Mucosa of rectum (tissue), 2 donors: ENCODE measurements at regions not wholly inside any gene's neighbourhood (a gene's known extent, or its start where the extent isn't known, plus 50 kb on each side); places are given as distances from the start of the nearest gene placed in this dataset.

Source experiments
- H3K27ac ChIP-seq, 2 donors: one replicate each; pipeline ENCODE4 v1.7.0; 2013; ENCODE audit warnings: inconsistent platforms in 2 of 2, low read depth in 2 of 2, low read length in 2 of 2
- H3K27me3 ChIP-seq, 2 donors: one replicate each; pipeline ENCODE4 v1.7.0; 2013; ENCODE audit warnings: low read length in 2 of 2; ENCODE audit not compliant: control insufficient read depth in 2 of 2, insufficient read depth in 2 of 2
- H3K36me3 ChIP-seq, 2 donors: one replicate each; pipeline ENCODE4 v1.7.0; 2013; ENCODE audit warnings: low read length in 2 of 2; ENCODE audit not compliant: control insufficient read depth in 2 of 2, insufficient read depth in 2 of 2
- H3K4me1 ChIP-seq, 2 donors: one replicate each; pipeline ENCODE4 v1.7.0; 2013; ENCODE audit warnings: low read length in 2 of 2, mild to moderate bottlenecking in 1 of 2; ENCODE audit not compliant: control insufficient read depth in 2 of 2, insufficient read depth in 2 of 2
- H3K4me3 ChIP-seq, 2 donors: one replicate each; pipeline ENCODE4 v1.7.0; 2013; ENCODE audit warnings: low read length in 2 of 2
- H3K9ac ChIP-seq, 2 donors: one replicate each; pipeline ENCODE4 v1.7.0; 2013; ENCODE audit warnings: low read length in 2 of 2, low read depth in 1 of 2, mild to moderate bottlenecking in 1 of 2
- H3K9me3 ChIP-seq, 2 donors: one replicate each; pipeline ENCODE4 v1.7.0; 2013; ENCODE audit warnings: low read length in 2 of 2; ENCODE audit not compliant: control insufficient read depth in 2 of 2
- donor health status: healthy.
- donor health status: Normal muscosa, but diverticular disease.

DNA sequence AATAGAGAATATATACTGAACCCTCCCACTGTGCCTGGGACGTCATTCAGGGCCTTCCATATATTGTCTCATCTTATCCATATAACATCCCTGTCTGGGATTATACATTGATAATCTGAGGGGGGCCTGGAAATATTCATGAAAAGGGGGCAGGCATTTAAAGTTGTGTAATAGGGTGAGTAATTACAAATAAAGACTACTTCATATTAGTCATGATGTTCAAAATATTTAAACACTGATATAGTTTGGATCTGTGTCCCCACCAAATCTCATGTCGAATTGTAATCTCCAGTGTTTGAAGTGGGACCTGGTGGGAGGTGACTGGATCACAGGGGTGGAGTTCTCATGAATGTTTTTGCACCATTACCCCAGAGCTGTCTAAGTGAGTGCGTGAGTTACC is 97.8 kb downstream of the AQP9 start:
- Histone ChIP-seq H3K27me3 (peaks cover 0 to 3% of the 10 kb centered on the region in 2 donors), H3K36me3 (no peaks in the 10 kb centered on the region), H3K27ac (no peak overlapping the region), H3K9me3 (no peaks in the 10 kb centered on the region), H3K4me3 (no peak overlapping the region), H3K9ac (no peak overlapping the region), H3K4me1 (no peaks in the 10 kb centered on the region)

DNA sequence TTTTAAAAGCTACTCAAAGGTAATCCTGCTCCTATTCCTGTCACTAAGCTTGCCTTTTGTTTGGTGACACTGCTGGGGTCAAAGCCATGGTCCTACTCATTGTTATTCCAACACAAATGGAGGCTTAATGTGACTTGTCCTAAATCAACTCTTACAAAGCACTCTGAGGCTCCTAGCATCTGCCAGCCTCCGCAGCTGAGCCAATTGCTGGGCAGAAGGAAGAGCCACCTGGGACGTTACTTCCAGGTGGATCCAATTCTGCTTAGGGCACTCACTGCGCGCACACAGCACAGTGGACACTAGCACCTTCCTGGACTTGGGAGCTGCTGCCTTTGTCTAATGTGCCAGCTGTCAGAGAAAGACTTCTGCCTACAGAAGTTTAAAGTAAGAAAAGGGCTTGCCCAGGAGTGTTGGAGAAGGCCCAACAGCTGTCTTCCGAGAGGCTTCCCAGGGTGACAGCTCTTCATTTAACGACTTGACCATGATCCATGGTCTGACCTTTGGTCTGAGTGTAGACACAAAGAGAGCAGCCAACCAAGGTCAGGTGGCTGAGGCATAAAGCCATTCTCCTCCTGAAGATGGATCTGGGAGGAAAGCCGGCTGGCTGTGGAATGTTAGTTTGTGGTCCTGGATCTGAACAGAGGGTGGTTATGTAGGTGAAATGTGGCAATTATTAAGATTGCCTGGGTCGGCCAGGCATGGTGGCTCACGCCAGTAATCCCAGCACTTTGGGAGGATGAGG is 102.2 kb downstream of the AQP9 start:
- H3K36me3 ChIP-seq = no peaks in the 10 kb centered on the region
- H3K4me1 ChIP-seq = no peaks in the 10 kb centered on the region
- H3K9me3 ChIP-seq = no peaks in the 10 kb centered on the region
- no peak overlapping the region for H3K4me3 ChIP-seq
- no peaks in the 10 kb centered on the region for H3K27me3 ChIP-seq
- no peak overlapping the region for H3K27ac ChIP-seq
- no peak overlapping the region for H3K9ac ChIP-seq

DNA sequence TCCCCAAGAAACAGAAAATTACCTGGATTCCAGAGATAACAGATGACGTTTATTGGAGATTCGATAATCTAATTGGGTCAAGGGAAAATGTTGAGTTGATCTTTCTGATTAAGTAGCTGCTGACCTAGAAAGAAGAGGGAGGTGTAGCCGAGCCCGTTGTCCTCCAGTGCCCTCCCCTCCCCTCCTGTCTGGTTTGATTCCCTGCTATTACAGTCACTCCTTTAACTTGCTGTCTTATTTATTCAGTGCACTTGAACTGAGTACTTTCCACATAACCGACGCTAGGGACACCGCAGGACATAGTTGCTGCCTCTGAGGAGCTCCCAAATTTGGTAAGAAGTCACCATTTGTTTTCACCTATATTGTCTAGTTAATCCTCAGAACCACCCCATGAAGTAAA is 103.7 kb downstream of the AQP9 start:
- Histone ChIP-seq H3K27me3 (no peaks in the 10 kb centered on the region), H3K36me3 (no peaks in the 10 kb centered on the region), H3K9ac (no peak overlapping the region), H3K4me3 (no peak overlapping the region), H3K9me3 (no peaks in the 10 kb centered on the region), H3K4me1 (no peaks in the 10 kb centered on the region), H3K27ac (no peak overlapping the region)

DNA sequence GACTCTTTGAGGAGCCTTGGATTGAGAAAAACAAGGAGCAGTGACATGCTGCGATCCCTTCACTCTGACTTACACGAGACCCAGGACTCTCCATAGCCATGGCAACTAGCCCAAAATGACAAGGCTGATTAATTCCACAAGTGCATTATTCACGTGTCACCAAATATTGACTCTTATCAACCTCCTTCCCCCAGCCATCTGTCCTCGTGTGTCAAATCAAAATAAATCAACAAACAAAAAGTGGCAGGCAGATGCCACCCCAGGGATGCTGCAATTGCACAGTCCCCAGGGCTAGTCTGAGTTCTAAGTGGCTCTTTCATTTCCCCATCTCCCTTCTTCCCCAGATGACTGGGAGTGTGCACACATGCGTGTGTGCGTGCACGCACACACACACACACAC is 104.9 kb downstream of the AQP9 start:
- Histone ChIP-seq H3K36me3 (no peaks in the 10 kb centered on the region), H3K27ac (no peak overlapping the region), H3K27me3 (no peaks in the 10 kb centered on the region), H3K4me3 (no peak overlapping the region), H3K9me3 (no peaks in the 10 kb centered on the region), H3K4me1 (no peaks in the 10 kb centered on the region), H3K9ac (no peak overlapping the region)

DNA sequence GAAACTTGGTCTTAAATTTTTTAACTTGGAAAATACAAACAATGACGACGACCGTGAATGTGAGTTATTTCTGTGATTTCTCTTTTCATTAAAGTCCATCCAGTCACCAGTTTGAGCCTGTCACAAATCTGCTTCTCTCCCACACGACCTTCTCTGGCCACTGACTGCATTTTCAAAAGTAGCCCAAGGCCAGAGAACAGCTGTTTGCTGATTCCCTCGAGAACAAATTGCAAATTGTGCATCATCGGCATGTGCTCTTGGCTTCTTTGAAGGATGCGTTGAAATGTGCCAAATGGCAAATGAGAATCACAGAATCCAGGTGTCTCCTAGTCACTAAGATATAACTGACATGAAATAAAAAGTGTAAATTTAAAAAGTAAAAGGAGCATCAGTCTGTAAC is 106.4 kb downstream of the AQP9 start:
- no peaks in the 10 kb centered on the region for H3K4me1 ChIP-seq
- H3K27ac ChIP-seq = no peak overlapping the region
- H3K9ac ChIP-seq = no peak overlapping the region
- no peak overlapping the region for H3K4me3 ChIP-seq
- no peaks in the 10 kb centered on the region for H3K9me3 ChIP-seq
- no peaks in the 10 kb centered on the region for H3K36me3 ChIP-seq
- no peaks in the 10 kb centered on the region for H3K27me3 ChIP-seq

DNA sequence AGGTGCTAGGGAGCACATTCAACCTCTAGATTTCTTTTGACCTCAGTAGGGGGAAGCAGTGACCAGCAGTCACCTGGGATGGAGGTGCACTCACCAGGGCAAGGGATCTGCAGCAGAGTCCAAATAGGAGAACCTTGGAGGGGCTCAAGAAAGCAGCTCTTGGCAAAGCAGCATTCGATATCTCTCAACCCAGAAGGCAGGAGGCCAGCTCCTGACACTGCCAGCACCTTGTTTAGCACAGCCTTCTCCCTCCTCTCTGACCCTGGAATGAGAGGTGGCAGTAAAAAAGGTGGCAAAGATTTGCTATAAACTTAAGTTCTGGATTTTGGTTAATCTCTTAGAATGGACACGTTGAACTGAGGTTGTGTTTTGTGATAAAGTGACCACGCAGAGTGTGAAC is 107.9 kb downstream of the AQP9 start:
- H3K27ac ChIP-seq = no peak overlapping the region
- H3K4me3 ChIP-seq = no peak overlapping the region
- no peaks in the 10 kb centered on the region for H3K36me3 ChIP-seq
- no peaks in the 10 kb centered on the region for H3K4me1 ChIP-seq
- H3K27me3 ChIP-seq = no peaks in the 10 kb centered on the region
- H3K9me3 ChIP-seq = no peaks in the 10 kb centered on the region
- H3K9ac ChIP-seq = no peak overlapping the region

DNA sequence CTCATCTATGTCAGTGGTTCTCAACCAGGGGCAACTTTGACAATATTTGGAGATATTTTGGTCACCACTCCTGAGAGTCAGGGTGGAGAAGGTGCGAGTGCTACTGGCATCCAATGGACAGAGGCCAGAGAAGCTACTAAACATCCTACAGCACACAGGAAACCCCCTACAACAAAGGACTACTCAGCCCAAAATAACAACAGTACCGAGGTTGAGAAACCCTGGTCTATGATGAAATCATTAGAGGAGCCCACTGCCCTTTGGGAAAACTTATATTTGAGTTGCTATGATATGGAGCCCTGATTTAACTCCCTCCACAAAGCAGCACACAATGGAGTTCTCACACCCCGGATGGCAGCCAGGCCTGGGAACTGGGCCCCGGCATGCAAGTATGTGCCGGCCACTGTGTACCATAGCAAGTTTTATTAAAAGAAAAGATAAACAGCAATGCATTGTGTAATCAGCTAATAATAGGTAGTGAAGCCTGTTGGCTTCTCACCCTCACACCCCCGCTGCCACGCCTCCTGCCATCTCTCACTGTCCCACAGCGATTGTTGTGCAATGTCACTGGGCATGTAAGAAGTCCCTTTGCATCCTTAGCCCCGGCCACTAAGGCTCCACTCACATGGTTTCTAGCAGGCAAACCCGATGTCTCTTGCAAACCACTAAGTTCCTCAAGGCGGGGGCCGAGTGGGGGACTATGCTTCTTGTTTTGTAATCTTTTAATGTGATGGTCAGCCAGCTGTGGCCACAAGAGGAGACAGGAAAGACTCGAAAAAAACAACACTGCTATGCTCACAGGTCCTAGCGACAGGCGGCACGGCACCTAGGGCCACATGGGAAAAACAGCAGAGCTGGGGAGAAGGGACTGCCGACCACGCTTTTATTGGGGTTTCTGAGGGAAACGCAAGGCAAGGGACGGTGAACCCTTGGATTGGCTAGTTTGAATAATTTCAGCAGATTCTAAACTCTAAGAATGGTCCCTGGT is 110.0 kb downstream of the AQP9 start:
- H3K27ac ChIP-seq = no peak overlapping the region
- H3K9me3 ChIP-seq = no peaks in the 10 kb centered on the region
- H3K27me3 ChIP-seq = no peaks in the 10 kb centered on the region
- no peaks in the 10 kb centered on the region for H3K36me3 ChIP-seq
- H3K4me3 ChIP-seq = no peak overlapping the region
- H3K4me1 ChIP-seq = no peaks in the 10 kb centered on the region
- no peak overlapping the region for H3K9ac ChIP-seq

DNA sequence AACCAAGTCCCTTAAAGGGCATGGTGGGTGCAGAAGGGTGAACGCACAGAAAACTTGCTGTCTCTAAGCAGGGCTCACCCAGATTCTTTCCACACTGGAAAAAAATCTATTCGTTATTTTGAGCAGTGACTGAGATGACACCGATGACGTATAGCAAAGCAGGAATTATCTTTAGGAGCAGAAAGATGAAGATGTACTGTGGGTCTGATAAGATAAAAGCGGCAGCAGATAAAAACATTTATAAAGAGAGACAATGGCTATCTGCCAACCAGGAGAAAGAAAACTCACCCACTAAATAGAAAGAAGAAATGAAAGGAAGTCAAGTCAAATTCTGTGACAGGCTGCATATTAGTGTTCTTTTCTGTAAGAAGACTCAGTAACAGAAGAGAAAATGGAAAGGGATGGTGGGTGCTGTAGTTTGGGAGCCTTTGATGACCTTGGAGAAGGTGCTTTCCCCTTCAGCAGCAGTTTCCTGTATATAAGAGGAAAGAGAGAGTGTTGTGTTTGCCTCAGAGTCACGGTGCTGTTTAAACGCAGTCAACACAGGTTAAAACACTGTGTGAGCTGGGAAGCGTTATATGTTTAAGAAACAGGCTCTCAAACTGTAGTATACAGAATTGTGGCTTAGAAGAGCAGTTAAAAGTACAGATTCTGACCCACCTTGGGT is 111.6 kb downstream of the AQP9 start:
- Histone ChIP-seq H3K9me3 (no peaks in the 10 kb centered on the region), H3K27ac (no peak overlapping the region), H3K36me3 (no peaks in the 10 kb centered on the region), H3K4me1 (no peaks in the 10 kb centered on the region), H3K27me3 (no peaks in the 10 kb centered on the region), H3K4me3 (peak overlapping the region in 1 of 2 donors; percentile 28), H3K9ac (no peak overlapping the region)

DNA sequence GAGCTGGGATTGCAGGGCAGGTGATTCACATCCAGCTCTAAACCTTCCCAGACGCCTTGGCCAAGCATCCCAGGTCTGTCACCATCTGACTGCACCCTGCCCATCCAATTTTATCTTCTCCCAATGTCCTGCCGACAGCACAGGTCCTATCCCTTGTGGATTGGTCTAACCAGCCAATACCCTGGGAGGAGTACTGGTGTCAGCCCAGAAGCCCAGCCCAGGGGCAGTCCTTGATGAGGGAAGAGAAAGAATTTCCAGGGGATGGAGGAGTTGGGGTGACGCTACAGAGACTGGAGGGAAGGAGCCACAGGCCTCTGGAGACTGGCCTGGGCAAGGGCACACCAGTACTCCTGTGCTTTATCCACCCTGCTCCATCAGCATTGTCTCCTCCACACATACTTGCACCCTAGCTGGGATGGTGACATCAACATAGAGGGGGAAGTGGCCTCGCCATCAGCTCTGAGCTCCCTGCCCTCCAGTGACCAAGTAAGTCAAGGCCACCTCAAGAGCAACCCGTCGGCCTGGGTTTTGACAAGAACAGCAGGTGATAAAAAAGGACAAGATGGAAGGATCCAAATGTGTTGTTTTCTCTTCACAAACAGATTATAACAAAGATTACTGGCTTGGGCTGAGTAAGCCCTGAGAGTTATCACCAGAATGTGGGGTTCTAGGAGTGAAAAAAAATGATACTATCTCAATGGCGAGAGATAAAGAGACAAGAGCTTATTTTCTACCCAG is 114.6 kb downstream of the AQP9 start:
- H3K4me3 ChIP-seq = no peak overlapping the region
- H3K27me3 ChIP-seq = no peaks in the 10 kb centered on the region

More for the DNA sequence above, 114.6 kb downstream of the AQP9 start:
- H3K9me3 ChIP-seq = no peaks in the 10 kb centered on the region
- H3K4me1 ChIP-seq = no peaks in the 10 kb centered on the region
- no peak overlapping the region for H3K27ac ChIP-seq
- H3K9ac ChIP-seq = no peak overlapping the region
- H3K36me3 ChIP-seq = no peaks in the 10 kb centered on the region
